Endometrium (tissue), 2 donors: ENCODE measurements at regions not wholly inside any gene's neighbourhood (a gene's known extent, or its start where the extent isn't known, plus 50 kb on each side); places are given as distances from the start of the nearest gene placed in this dataset.

ENCODE experiments used
- FAIRE-seq: peaks from 2 replicates; lab custom pipeline; 2012; peaks lifted over from hg19 to GRCh38; lab: Jason Lieb, UNC
- donor health status: control.
- donor health status: control.

GRCh38 chr9:73011956-73012355 is 59.1 kb upstream of the ALDH1A1 start:
- no peak for FAIRE-seq

- FAIRE-seq = no peak
Measured at GRCh38 chr9:73011181-73011750, 58.4 kb upstream of the ALDH1A1 start.

GRCh38 chr9:73009649-73010288 is 56.9 kb upstream of the ALDH1A1 start:
- FAIRE-seq = no peak

DNA sequence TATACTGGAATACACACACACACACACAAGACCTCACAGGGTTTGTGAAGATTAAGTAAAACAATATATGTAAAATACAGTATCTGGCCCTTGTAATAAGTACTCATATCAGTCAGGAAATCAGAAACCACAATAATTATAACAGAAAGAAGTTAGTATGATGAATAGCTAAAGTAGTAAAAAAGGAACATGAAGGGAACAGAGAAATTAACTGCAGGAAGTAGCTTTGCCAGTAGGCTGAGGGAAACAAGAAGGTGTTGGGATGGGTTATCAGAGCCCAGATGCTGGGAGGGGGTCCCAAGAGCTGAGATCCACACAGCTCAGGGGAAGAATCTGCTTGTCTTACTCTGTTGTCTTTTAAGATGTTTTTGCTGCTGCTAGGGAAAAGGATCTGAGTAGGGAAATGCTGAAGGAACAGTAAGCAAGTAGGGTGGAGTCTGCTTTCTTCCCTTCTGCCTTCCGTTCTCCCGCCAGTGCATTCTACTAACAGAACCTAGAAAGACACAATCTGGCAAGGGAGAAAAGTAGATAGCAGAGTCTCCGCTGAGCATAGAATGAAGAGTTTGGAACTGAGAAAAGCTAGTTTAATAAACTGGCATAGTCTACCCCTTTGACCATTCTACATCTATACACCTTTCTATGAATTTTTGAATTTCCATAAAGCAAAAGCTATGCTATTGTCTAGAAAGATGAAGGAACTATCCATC is 55.3 kb upstream of the ALDH1A1 start:
- FAIRE-seq = no peak

DNA sequence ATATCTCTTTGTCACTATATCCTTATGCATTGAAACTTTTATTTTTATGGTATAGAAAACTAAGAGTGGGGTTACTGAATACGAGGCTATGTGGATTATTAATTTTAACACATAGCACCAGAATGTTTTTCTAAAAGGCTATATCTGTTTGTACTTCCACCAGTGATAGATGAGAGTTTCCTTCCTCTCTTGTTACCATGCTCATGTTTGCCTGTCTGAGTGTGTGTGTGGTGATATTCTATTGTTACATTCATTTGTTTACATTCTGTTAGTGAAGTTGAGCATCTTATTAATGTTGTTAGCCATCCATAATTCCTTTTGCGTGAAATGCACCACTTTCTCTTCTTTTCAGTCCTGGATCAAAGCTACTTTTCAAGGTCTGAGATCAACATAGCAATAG is 54.1 kb upstream of the ALDH1A1 start:
- no peak for FAIRE-seq
